HEK293 (cell line): ENCODE measurements at regions not wholly inside any gene's neighbourhood (a gene's known extent, or its start where the extent isn't known, plus 50 kb on each side); places are given as distances from the start of the nearest gene placed in this dataset.

Experiments used
- CTCF ChIP-seq: fragments of 450-650 bp; formaldehyde crosslinking; IDR thresholded peaks from 2 replicates; pipeline ENCODE4 v1.5.1; 2016; ENCODE audit warnings: missing biosample characterization, missing genetic modification characterization
- OSR2 ChIP-seq: fragments of 450-650 bp; formaldehyde crosslinking; IDR thresholded peaks from 2 replicates; pipeline ENCODE4 v1.5.1; 2016; ENCODE audit warnings: missing biosample characterization, missing genetic modification characterization
- TRIM28 ChIP-seq: IDR thresholded peaks from 2 replicates; pipeline ENCODE4 v1.6.1; 2011; ENCODE audit warnings: low read length, control low read depth, borderline replicate concordance

- TF ChIP-seq CTCF (no peak), OSR2 (no peak), TRIM28 (no peak)
Observed at GRCh38 chr12:128052777-128053176, 214.2 kb upstream of the TMEM132C start.
